NB4 (cell line): ENCODE measurements at regions not wholly inside any gene's neighbourhood (a gene's known extent, or its start where the extent isn't known, plus 50 kb on each side); places are given as distances from the start of the nearest gene placed in this dataset.

Experiments used
- DNase-seq: peaks from one replicate; pipeline ENCODE4 v3.0.0; 2010; ENCODE audit warnings: low read depth
- H3K4me3 ChIP-seq: one replicate; pipeline ENCODE4 v1.5.1; 2011; ENCODE audit warnings: mild to moderate bottlenecking, low read depth, low read length, moderate library complexity
- MYC ChIP-seq: IDR thresholded peaks from 2 replicates; pipeline ENCODE4 v1.6.1; 2011; ENCODE audit warnings: low read depth, low read length
- POLR2A ChIP-seq: IDR thresholded peaks from 2 replicates; pipeline ENCODE4 v1.6.1; 2011; ENCODE audit warnings: mild to moderate bottlenecking; ENCODE audit not compliant: insufficient read length; ENCODE audit errors: extremely low read depth
- TF ChIP-seq, protein P1 (sequence below): IDR thresholded peaks from one replicate; pipeline ENCODE4 v1.5.1; 2012; ENCODE audit warnings: low read depth, low read length
- TF ChIP-seq, protein P2 (sequence below): IDR thresholded peaks from 2 replicates; pipeline ENCODE4 v1.6.1; 2011; ENCODE audit warnings: low read depth, low read length

DNA sequence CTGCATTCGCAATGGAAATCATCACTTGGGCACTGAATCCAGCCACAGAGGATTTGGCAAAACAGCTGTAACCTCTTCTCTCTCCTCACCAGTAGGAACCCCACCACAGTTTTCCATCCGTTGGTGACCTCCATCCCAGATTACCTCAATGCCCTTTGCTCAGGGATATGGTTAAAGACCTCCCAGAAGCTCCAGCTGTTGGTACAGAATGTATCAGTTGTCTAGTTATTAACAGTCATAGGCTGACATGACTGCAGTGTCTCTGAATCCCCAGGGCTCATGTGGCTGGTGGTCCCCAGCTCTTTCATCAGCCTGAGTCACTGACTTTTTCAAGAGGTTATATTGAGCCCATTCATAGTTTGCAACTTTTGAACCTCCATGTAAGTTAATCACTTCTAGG, 189.8 kb upstream of the HHIP start:
- no peak for DNase-seq
- H3K4me3 ChIP-seq: no peak overlapping the region

DNA sequence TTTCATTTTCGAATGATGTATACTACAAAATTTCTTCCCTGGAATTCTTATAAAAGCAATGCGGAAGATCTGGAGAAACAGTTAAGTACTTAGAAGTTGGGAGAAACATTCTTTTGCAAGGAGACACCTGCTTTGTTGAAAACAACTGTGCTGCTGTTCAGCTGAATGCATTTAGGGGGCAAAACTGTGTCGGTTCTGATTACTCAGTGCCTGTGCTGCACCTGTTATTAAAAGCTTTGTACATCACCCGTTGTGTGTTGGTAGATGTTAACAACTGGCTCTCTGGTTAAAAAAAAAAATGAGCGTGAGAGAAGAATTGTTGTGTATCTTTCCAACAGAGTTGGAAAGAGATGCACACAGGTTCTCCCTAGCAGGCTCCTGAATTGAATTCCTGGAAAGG, 184.1 kb upstream of the HHIP start:
- H3K4me3 ChIP-seq: no peak overlapping the region
- DNase-seq: no peak
- TF ChIP-seq POLR2A: no peak
- TF ChIP-seq, protein P1, sequence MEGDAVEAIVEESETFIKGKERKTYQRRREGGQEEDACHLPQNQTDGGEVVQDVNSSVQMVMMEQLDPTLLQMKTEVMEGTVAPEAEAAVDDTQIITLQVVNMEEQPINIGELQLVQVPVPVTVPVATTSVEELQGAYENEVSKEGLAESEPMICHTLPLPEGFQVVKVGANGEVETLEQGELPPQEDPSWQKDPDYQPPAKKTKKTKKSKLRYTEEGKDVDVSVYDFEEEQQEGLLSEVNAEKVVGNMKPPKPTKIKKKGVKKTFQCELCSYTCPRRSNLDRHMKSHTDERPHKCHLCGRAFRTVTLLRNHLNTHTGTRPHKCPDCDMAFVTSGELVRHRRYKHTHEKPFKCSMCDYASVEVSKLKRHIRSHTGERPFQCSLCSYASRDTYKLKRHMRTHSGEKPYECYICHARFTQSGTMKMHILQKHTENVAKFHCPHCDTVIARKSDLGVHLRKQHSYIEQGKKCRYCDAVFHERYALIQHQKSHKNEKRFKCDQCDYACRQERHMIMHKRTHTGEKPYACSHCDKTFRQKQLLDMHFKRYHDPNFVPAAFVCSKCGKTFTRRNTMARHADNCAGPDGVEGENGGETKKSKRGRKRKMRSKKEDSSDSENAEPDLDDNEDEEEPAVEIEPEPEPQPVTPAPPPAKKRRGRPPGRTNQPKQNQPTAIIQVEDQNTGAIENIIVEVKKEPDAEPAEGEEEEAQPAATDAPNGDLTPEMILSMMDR: no peak
- TF ChIP-seq, protein P2, sequence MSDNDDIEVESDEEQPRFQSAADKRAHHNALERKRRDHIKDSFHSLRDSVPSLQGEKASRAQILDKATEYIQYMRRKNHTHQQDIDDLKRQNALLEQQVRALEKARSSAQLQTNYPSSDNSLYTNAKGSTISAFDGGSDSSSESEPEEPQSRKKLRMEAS: no peak
- no peak for TF ChIP-seq MYC

More for the DNA sequence above, 189.8 kb upstream of the HHIP start:
- TF ChIP-seq POLR2A: no peak
- TF ChIP-seq, protein P2: no peak
- TF ChIP-seq MYC: no peak
- TF ChIP-seq, protein P1: no peak

DNA sequence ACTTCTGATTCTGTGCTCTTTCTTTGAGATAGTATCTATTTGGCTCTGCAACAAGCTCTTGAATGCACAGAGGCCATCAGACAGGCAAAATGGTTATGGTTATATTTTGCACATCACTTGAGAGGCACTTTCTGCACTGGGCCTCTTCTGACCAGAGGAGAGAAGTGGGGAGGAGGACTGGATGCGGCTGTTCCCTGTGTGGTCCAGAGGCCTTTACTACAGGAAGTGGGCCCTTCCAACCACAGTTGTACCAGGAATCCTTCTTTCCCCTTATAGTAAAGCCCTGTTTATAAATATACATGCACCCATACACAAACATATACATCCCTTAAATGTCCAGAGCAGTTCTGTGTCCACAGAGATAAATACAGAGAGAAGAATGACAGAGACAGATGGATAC, 182.7 kb upstream of the HHIP start:
- DNase-seq: no peak
- TF ChIP-seq MYC: no peak
- no peak for TF ChIP-seq POLR2A

DNA sequence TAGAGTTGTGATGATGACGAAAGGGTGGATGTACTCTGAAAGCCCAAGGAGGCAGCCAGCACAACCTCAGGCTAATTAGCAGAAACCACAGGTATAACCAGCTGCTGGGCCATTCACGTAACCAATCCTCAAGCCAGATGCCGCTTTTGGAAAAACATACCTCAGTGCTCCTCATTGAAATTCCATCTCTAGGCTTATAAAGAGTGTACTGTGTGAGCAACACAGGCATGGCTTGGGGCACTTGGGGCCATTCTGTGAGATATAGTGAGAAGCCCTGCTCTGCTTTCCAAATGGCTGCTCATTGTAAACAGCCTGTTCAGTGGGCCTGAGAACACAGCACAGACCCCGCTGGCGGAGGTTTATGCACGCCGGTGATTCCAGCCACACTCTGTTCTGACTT, 182.1 kb upstream of the HHIP start:
- DNase-seq: no peak
- no peak overlapping the region for H3K4me3 ChIP-seq
- TF ChIP-seq MYC: no peak
- TF ChIP-seq POLR2A: no peak
- TF ChIP-seq, protein P1: no peak
- TF ChIP-seq, protein P2: no peak

More for the DNA sequence above, 182.7 kb upstream of the HHIP start:
- no peak overlapping the region for H3K4me3 ChIP-seq

DNA sequence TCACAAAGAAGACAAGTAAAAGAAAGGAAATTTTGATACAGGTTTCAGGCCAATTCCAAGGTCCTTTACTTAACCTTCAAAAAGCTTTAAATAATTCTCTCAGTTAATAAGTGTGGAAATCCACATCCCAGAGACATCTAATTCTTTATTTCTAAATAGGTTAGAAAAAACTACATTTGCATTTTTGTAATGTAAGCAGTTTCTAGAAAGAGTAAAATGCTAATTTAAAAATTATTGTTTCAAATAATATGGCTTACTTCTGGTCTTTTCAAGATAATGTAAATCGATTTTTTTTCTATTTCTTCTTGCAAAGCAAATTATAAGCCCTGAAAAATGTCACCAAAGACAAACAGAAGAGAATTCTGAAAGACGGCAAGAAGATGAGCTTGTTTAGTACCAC, 180.4 kb upstream of the HHIP start:
- DNase-seq: no peak
- TF ChIP-seq, protein P1: no peak
- TF ChIP-seq, protein P2: no peak
- TF ChIP-seq POLR2A: no peak
- TF ChIP-seq MYC: no peak
- no peak overlapping the region for H3K4me3 ChIP-seq

DNA sequence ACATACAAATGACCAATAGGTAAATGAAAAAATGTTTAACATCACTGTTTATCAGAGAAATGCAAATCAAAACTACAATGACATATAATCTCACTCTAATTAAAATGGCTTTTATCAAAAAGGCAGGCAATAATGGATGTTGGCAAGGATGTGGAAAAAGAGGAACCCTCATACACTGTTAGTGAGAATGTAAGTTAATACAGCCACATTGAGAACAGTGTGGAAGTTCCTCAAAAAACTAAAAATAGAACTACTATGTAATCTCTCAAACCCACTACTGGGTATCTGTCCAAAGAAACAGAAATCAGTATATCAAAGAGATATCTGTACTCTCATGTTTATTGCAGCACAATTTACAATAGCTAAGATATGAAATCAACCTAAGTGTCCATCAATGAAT, 165.9 kb upstream of the HHIP start:
- DNase-seq: no peak
- TF ChIP-seq, protein P2: no peak
- TF ChIP-seq MYC: no peak
- TF ChIP-seq, protein P1: no peak
- TF ChIP-seq POLR2A: no peak
- H3K4me3 ChIP-seq: no peak overlapping the region
